GM19452 (cell line): ENCODE measurements at regions not wholly inside any gene's neighbourhood (a gene's known extent, or its start where the extent isn't known, plus 50 kb on each side); places are given as distances from the start of the nearest gene placed in this dataset.

Experiments
- ATAC-seq: cut with Tn5 transposase; IDR thresholded peaks from one replicate; pipeline ENCODE4 v1.9.1; 2021; ENCODE audit not compliant: unreplicated experiment

DNA sequence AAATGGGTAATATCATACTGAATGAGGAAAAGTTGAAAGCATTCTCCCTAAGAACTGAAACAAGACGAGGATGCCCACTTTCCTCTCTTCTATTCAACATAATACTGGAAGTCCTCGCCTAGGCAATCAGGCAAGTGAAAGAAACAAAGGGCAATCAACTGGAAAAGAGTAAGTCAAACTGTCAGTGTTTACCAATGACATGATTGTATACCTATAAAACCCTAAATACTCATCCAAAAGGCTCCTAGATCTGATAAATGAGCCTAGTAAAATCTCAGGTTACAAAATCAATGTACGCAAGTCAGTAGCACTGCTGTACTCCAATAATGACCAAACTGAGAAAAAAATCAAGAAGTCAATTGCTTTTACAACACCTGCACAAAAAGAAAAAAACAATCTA, 575.8 kb upstream of the PRMT6 start:
- no peak for ATAC-seq

DNA sequence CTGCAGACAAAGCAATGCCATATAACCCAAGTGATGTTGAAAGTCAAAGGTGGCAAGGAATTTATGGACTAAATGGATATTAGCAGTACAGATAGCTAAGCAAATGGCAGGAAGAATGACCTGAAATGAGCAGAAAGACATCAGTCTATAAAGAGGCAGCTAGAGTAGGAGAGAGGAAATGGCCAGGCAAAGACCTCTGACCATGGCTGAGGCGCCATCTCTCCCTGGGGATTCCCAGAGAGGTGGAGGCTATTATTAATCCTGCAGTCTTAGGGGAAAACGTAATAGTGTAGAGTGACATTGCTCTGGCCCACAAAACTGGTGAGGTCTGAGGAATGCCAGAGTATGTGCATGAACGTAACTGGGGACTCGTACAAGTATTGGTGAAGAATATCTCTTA, 563.6 kb upstream of the PRMT6 start:
- ATAC-seq, result no peak

DNA sequence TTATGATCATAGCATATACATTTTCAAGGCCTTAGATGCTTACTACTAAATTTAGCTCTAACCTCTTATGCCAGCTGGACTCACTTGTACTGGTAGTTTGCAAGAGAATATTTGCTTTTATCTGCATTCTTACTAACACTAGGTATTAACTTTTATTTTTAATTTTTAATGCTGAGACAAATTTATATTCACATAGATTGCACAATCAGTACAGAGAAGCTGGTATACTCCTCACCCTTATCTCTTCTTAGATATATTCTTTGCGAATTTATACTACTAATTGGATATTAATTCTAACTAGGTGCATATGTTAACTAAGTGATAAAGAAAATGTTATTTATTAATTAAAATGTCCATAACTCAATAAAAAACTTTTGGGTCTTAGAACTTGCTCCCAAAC, 561.8 kb upstream of the PRMT6 start:
- no peak for ATAC-seq

DNA sequence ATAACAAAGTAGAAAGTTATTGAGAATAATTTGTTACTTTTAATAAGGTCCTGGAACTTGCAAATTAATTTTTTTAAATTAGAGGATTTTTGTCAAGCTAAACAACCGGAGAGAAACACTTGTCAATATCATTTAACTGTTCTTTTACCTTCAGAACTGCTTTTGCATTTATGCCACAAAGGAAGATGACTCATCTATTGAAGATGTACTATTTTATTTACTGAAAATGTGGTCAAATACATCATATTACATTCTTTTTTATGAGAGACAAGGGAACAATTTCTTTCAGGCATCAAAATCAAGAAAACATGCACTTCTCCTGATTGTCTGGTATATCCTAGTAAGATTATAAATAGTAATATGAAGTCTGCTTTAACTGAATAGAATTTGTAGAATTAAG, 558.2 kb upstream of the PRMT6 start:
- ATAC-seq, result no peak

DNA sequence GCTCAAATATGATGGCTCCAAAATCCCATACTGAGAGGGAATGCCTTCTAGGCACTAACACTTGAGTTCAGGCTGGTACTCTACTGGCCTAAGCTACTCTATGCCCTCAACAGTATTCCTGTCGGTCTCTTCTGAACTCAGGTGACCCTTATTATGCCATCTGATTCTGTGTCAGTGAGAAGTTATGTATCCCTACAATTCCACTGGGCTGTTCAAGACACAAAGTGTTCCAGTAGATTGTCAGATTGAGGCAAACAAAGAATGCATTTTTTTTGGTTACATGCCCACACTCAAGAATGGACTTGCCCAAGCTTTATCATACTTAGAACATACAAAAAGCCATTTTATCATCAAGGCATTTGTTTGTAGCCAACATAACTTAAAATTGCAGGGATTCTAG, 553.8 kb upstream of the PRMT6 start:
- no peak for ATAC-seq

DNA sequence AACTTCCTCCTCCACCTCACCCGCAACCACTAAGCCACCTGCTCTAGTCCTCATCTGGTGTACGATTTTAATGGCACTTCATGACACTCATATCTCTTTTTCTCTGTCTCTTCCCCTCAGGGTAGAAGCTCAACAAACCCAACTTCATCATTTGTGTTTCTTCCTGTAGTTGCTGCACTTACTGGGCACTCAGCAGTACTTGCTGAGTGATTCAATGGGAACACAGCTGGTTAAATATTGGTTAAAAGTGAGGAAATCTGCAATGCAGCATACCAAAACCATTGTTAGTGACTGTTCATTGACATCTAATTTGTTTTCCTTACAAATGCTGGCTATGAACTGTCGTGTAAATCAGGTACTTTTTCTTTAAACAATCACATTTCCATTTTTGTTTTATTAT, 541.1 kb upstream of the PRMT6 start:
- no peak for ATAC-seq

DNA sequence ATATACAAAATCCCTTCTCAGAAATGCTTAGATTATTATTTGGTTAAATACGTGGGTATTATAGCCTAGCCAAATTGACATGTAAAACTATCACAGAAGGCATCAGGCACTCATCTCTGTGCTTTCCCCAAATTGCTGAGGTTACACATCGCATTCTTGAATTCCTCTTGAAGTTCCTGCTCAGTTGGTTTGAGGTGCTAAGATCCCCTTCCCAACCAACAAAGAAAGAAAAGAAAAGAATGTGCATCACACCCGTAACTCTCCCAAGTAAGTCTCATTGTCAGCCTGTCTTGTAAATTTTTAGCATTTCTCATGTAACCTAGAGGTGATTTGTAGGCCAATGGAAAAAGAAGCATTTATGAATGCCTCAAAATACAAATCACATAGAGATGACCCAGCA, 539.2 kb upstream of the PRMT6 start:
- no peak for ATAC-seq

DNA sequence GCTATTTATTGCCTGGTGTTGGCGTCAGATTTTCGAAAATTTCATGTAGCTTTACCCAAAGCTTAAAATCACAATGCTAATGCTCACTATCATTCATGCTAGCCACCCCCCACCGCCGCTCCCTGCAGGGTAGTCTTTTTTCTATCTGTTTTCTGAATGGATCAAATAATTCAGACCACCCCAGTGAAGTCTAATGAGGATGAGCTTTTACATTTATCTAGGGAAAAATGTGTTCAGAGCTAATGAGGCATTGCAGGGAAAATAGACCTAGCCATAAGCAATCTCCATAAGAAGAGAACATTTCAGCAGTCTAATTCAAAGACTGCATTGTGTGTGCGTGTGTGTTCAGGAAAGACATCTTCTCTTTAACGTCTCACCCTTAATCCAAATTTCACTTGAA, 533.0 kb upstream of the PRMT6 start:
- no peak for ATAC-seq

DNA sequence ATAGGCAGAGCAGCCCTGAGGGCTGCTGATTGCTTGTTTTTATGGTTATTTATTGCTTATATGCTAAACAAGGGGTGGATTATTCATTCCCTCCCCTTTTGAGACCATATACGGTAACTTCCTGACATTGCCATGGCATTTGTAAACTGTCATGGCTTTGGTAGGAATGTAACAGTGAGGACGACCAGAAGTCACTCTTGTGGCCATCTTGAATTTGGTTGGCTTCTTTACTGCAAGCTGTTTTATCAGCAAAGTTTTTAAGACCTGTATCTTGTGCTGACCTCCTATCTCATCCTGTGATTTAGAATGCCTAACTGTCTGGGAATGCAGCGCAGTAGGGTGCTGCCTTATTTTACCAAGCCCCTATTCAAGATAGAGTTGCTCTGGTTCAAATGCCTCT, 531.8 kb upstream of the PRMT6 start:
- ATAC-seq, result no peak

DNA sequence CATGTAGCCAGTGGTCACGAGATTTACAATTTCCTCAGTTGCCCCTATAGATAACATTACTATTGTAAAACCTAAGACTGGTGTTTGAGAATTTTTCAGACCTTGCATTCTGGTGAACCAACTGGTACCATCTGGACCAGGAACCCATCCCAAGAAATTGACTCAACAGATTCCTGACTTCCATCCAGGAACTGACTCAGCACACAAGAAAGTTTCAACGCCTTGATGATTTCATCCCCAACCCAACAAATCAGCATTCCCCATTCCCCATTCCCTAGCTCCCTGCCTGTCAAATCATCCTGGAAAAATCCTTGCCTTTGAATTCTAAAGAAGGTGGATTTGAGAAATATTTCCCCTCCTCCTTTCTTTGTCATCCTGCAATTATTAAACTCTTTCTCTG, 529.8 kb upstream of the PRMT6 start:
- no peak for ATAC-seq

DNA sequence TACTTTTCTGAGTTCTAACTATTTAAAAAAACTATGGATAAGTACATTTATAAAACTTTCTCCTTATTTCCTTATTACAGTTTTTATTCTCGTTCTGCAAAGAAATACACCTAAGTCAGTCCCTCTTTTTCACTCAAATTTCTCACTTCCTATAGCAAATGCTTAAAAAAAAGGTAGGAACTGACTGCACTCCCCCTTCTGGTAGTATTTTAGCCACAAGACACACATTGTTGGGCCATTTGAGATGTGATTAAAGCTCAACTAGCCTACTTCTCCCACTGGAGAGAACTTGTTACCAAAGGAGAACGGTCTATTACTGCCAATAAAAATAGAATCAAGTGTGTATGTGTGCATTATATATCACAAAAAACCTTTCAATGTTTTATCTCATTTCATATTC, 521.9 kb upstream of the PRMT6 start:
- no peak for ATAC-seq

DNA sequence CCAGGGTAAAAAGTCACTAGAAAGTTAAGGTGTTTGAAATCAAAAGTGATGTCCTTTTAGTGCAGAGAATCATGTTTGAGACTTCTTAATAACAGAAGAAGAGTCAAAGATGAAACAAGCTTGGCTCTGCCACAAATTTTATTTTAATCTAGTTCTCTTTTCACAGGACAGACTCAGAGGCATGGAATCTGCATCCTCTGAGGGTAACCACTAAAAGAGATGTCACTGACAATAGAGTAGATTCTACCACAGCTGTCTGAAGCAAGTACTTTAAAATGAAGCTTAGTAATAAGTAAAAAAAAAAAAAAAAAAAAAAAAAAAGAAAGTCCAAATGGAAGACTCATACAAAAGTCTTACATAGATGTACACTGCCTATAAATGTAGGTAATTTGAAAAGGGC, 519.7 kb upstream of the PRMT6 start:
- ATAC-seq, result no peak

DNA sequence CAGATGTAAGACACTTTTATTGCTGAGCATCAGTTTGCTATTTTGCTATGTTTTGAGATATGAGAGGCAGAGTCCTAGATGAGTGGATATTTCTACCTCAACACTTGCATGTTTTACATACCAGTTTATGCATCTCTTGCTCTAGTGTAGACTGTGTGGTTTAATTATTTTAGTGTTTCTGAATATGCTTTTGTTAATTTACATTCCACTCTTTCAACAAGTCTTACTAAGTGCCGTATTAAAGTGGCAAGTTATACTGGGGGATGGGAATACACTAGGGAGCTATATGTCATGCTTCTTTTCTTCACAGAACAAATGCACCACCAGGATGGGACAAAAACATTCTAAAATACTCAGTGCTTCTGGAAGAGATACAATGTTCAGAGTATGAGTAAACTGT, 507.7 kb upstream of the PRMT6 start:
- ATAC-seq, result no peak

DNA sequence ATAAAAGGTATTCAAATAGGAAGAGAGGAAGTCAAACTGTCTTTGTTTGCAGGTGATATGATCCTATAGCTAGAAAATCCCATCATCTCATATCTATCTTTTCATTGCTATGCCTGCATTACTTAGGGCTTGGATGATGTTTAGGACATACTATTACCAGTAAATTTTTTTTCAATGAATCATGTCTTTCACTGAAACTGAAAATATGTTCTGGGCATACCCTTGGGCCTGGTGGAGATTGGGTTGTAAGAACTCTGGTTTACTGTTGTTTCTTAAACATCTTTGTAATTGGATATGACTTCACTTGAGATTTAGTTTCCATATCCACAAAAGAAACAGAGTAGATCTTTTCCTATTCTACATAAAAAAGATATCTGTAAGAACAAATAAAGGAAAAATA, 502.2 kb upstream of the PRMT6 start:
- ATAC-seq, result no peak

DNA sequence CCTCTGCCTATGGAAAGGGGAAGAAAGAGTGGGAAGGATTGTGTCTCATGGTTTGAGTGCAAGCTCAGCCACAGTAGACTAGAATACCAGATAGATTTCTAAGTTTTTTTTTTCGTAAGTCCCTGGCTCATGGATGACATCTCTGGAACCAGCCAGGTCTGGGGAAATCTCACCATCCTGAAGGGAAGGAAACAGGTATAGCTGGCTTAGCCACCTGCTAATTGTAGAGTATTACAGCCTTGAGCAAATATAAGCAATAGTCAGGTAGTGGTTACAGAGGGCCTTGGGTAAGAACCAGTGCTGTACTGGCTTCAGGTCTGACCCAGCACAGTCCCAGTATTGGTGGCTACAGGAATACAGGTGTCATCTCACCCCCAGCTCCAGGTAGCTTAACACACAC, 500.9 kb upstream of the PRMT6 start:
- ATAC-seq, result no peak

DNA sequence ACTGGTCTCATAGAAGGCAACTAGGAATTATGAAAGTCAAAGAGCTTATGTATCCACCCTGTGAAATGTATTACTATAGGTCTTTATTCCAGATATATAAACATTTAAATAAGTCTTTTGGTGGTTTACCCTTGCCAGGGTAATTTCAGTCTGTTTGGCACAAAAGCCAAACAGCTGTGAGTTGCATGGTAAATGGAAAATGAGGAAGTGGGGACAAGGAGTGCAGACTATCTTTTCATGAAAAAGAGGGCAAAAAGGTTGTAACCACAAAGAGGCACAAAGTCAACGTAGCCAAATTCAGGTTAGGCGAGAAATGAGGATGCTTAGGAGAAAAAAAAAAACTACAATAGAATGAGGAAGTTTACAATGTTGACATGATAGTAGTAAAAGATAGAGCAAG, 492.3 kb upstream of the PRMT6 start:
- ATAC-seq, result no peak

DNA sequence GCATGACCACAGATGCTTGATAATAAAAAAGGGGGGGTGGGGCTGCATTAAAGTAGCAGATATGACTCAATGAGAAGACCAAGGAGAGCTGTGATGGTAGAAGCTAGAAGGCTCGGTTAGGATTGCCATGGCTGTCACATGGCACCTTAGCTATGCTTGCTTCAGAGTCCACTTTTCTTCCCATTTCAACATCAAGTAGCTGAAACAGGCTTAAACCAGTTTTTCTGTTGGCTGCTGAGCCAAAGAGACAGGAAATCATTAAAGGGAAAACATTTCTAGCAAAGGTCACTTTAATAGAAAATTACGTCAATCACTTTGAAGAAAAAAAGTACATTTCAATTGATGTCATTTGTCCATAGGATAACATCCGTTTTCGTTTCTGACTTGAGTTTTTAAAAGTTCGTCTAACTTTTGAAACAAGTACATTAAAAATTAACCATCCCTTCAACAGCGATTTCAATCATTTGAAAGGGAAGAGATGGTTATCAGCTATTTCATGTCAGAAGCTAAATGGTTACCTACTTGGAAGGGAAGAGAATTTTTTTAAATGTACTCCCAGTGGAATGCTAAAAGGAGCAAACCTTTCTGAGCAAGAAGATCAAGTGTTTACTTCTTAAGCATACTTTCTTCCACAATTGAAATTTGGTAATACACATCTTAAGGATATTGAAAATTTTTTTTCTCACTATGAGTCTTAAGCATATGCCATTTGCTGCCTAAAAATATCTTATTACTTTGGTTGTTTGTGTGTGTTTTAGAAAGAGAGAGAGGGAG, 488.1 kb upstream of the PRMT6 start:
- no peak for ATAC-seq

DNA sequence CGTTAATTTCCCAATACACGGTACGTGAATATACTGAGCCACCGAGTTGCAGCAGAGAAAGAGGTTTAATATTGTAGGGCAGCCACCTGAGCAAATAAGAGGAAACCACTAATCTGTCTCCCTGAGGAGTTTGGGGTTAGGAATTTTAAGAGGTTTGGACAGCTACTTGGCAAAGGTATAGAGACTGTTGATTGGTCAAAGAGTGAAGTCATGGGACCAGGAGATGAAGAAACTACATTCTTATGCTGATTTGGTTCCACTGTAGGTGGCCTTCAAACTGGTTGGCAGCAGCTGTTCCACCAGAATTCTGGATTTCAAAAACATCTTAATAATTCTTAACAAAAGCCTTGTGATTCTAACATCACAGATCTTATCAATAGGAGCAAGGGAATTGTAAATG, 485.4 kb upstream of the PRMT6 start:
- ATAC-seq, result no peak

DNA sequence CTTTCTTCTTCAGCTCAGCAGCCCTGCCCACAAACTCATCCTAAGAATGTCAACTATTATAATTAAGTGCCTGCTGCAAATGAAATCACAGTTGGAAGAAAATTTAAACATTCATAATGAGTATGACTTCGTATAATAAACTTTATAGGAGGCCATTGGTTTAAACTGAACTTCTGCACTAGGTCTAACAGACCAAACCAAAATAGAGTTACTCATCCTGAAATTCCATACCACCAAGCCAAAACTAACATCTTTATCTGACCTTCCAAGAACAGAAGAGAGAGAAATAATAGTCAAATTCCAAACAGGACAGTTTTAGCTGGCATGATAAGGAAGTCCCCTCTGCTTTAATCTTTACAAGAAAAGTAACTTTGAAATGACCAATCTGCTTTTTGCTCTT, 472.4 kb upstream of the PRMT6 start:
- no peak for ATAC-seq

DNA sequence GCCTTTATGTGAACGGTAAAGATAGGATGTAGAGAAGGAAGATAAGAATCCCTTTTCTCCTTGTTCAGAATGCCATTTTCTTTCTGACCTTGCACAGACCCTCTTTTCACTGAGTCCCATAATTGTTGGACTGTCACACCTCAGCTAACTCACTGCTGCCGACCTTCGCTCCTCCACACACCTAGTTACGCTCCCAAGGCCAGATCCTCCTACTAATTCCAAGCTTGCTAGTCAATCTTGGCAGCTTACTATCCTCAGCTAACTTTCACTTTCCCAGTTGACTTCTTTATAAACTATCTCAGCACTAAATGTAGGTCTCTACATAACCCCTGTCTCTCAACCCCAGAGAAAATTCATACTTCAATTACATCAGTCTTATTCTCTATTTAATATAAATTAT, 471.8 kb upstream of the PRMT6 start:
- no peak for ATAC-seq

DNA sequence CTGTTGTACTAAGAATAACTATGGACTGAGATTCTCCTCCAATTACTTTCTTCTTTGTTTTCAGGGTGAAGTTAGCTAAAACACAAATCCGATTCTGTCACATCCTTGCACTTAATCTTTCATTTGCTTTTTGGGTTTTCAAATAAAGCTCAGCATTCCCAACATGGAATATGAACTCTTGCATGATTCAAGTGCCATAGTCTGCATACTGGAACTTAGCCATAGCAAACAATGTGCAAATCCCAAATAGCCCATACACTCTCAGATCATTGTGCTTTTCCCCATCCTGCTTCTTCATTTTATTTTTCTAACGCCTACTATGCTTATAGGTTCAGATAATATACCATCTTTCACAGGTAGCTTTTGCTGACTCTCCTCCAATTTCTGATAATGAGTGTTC, 455.8 kb upstream of the PRMT6 start:
- no peak for ATAC-seq

DNA sequence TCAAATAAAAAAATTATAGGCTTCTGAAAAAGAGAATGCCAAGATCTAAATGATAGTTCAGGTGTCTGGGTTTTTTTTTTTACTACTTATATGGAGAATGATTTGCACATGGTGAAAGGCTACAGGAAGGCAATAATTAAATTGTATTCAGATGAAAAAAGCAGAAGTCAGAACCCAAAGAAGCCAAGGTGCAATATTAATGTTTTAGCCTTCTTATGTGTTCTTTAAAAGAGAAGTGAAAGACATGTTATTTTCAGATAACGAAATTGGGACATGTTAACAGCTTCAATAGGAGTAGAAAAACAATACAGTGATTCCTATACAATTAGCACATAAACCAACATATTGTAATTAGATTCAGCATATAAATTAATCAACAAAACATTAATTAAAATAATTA, 452.9 kb upstream of the PRMT6 start:
- no peak for ATAC-seq

DNA sequence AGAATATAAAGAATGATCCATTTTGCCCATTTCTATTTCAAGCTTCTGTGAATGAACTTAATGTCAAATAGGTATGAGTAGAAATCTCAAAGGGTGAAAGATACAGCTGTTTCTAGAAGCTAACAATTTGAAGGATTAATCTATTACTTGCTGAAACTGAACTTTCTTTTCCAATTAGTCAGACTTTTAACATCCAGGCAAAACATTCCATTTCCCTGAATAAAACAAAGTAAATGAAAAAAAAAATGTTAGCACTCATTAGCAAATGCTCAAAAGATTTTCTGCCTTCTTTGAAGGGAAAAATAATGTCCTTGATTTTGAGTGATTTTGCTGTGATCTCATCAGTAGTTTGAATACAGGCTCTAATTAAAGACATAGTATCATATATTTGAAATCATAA, 447.6 kb upstream of the PRMT6 start:
- no peak for ATAC-seq

DNA sequence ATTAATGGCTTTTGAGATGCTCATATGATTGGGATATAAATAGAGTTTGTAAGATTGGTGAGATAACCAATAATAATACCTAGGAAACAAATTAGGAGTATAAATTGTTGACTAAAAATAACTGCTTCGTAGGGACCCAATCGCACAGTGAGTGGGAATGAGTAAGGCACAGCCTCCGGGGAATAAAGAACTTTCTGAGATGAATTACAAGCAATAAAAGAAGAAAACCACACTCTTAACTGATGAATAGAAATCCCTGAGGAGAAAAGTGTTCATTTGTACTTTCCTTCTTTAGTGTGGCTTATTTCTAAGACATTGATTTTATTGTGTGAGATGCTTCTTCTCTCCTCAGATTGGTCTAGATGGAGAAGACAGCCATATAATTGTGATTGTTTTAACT, 443.4 kb upstream of the PRMT6 start:
- ATAC-seq, result no peak
